NCI-H1048 (cell line): ENCODE measurements at regions not wholly inside any gene's neighbourhood (a gene's known extent, or its start where the extent isn't known, plus 50 kb on each side); places are given as distances from the start of the nearest gene placed in this dataset.
A peak's percentile ranks its signal among the peaks of the same experiment; 100 is the strongest.
"Not testable (repeated sequence)": the region's sequence is repeated elsewhere in the genome, so short reads cannot be mapped to it uniquely, and the experiment has no call there.

Experiments
- DNase-seq: peaks from one replicate; lab custom pipeline; 2025; lab: John Stamatoyannopoulos, UW

DNA sequence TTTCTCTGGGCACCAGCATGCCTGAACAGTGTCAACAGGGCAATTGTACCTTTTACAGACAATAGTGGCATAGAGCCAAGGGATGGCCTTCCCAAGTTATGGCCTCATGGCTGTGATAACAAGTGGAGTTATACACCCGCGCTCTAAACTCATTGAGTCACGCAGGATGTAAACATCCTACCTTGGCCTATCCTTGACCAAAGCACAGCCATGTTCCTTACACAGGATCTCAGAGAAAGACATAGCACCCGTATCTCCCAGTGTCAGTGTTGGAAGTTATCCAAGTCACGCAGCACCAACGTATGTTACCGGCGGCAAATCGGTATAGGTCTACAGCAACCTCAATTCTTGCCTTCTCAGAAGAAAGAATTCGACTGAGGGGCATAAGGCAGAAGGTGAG lies 1654.9 kb upstream of the LRRTM3 start:
- DNase-seq = no peak

GRCh38 chr10:65273115-65273514 lies 1652.7 kb upstream of the LRRTM3 start:
- no peak for DNase-seq

- no peak for DNase-seq
Measured at GRCh38 chr10:65275296-65275695, 1650.5 kb upstream of the LRRTM3 start.

- DNase-seq = no peak
Measured at GRCh38 chr10:65284495-65285041, 1641.3 kb upstream of the LRRTM3 start.

- not testable (repeated sequence) for DNase-seq
Measured at GRCh38 chr10:65285726-65286125, 1640.1 kb upstream of the LRRTM3 start.

GRCh38 chr10:65291286-65291685 lies 1634.5 kb upstream of the LRRTM3 start:
- no peak for DNase-seq

DNA sequence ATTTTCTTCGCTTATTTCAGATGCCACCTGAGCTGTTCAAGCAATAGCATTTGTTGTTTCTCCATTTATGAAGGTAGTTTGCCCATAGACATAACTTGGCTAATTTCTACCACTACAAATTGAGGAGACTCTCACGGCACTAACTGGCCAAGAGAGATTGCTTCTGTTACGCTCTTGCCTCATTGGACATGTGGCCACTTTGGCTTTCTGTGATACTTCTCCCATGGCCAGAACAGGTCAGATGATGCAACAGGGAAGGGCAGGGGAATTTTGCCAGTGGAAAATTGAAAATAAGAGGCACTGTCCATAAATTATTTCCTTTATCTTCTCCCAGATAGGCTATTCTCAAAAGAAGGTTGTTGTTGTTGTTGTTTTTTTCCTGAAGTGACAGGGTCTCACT lies 1633.3 kb upstream of the LRRTM3 start:
- DNase-seq = no peak

- no peak for DNase-seq
Measured at GRCh38 chr10:65294329-65294728, 1631.5 kb upstream of the LRRTM3 start.

- no peak for DNase-seq
Measured at GRCh38 chr10:65301181-65301580, 1624.7 kb upstream of the LRRTM3 start.

GRCh38 chr10:65306201-65306600 lies 1619.6 kb upstream of the LRRTM3 start:
- no peak for DNase-seq

- DNase-seq = no peak
Measured at GRCh38 chr10:65312876-65313275, 1613.0 kb upstream of the LRRTM3 start.

GRCh38 chr10:65313406-65313805 lies 1612.4 kb upstream of the LRRTM3 start:
- no peak for DNase-seq

DNA sequence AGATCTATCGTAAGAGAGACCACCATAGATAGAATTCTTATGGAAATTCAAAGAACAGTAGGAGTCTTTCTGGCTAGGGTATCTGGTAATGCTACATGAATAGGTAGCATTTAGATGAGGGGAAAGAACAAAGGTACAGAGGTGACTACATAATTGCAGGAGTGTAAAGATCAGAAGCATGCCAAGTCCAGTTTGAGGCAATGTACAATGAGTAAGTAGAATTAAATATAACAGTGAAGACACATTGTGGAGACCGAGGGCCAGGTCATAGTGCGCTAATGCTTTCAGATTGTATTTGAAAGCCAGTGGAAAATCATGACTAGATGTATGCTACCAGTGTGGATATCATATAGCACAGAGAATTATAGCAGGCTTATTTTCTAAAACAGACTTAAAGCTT lies 1611.6 kb upstream of the LRRTM3 start:
- no peak for DNase-seq

DNA sequence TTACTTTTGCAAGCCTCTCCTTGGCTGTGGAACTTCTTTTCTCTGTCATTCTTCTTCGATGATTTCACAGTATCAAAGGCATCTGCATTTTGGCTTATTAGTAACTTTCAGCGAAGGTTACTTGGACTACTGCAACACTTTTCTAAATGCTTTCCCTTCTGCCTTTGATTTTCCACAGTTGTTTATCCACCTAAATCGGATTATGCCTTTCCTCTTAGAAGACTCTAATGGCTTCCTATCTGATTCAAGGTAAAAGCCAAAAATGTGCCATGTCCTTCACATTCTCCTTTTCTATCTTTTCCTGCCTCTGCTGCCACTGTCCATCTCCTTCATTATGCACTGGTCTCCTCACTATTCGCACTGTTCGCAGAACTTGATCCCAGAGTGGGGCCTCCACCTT lies 1606.3 kb upstream of the LRRTM3 start:
- DNase-seq = no peak

DNA sequence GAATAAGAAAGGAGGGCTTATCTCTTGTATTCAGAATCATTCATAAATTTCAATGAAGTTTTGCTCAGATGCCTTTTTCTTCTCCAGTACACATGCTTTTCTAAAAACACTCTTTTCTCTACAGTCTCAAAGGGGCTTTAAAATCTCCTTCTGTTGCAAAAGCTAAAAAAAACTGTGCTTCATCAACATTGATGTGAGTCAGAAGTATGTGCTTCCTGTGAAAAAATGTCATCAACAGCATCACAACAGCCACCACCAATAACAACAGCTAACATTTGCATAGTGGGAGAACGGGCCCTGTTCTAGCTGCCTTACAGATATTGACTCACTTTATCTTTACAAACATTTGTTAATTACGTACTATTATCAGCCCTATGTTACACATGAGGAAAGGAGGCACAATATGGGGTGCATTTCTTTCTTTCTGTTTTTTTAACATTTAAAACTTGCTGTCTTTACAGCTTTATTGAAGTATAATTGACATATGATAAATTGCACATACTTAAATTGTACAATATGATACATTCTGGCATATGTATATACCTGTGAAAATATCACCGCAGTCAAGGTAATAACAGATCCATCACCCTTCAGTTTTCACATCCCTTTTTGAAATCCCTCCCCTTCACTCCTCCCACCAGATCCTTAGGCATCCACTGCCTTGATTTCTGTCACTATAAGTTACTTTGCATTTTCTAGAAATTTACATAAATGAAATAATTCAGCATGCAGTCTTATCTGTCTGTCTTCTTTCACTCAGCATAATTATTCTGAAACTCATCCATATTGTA lies 1605.4 kb upstream of the LRRTM3 start:
- no peak for DNase-seq

DNA sequence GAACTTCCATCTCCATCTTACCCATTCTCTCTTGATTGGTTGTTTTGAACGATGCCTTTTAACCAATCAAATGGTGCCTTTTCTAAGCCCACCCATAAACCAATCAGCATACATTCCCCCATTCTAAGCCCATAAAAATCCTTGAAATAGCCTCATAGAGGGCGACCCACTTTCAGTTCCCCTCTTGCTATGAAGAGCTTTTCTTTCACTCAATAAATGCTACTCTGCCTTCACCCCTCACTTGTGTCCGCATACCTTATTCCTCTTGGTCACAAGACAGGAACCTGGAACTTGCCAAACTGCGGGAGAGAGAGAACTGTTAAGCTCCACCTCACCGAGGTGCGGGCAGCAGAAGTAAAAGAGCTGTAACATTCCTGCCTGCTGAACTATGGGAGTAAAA lies 1602.0 kb upstream of the LRRTM3 start:
- DNase-seq = no peak

DNA sequence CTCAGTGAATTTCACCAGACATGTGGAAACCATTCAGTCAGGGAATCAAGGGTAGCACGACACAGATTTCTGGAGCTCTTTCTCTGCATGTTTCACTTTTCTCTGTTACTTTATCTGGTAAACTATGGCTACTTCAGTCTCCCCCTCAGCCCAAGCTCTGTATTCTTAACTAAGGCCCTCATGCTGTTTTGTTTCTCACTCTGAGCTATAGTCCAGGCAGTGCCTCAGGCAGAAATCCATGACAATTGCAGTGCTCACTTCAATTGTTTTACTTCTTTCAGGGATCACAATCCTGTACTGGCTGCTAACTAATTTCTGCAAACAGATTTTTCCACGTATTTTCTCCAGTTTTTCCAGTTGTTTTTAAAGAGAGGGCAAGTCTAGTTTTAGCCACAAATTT lies 1599.9 kb upstream of the LRRTM3 start:
- DNase-seq = no peak

DNA sequence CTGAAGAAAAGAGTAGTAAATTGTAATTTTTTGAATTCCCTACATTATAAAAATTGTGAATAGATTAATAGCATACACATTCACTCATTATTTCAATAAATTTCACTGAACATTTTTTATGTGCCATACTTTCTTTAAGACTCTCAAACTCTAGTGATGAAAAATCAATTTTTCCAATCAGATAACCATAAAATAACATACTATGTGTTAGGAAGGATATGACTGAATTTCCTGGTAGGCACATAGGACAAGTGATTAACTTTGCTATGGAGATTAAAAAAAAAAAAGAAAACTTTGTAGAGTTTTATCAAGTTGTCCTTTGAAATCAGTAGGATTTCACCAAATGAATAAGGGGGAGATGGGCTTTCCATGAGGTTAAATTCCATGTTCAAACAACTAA lies 1597.3 kb upstream of the LRRTM3 start:
- no peak for DNase-seq

DNA sequence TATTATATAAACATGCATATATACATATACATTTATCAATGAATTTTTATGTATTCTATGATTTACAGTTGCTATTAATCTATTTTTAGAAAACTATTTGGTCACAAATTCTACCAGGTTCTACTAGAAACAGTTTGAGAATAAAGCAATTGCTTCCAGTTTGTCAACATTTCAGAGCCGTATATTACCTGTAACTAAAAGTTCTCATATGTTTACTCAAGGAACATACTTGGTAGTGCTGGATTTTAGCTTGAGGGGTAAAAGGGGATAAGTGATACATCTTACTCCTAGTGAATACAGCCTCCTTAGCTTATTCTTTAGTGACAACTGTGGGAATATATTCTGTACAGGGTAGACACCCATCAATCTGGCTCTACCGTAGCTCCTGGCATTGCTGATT lies 1590.5 kb upstream of the LRRTM3 start:
- DNase-seq = no peak

DNA sequence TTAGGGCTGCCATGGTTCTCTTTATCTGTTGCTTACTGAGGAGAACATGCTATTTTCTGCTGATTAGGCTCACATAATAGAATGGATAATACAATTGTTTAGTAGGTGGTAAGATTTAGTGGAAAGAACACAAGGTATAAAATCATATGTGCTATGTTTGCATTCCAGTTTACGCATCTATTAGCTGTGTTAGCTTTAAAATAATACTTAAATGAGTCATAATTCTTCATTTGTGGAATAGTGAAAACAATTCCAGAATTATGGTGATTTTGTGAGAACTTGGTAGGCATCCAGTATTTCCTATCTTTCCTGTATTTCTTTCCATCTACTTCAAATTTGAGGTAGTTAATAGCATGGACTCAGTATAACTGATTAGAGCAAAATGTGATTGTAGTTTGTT lies 1585.5 kb upstream of the LRRTM3 start:
- DNase-seq = no peak

DNA sequence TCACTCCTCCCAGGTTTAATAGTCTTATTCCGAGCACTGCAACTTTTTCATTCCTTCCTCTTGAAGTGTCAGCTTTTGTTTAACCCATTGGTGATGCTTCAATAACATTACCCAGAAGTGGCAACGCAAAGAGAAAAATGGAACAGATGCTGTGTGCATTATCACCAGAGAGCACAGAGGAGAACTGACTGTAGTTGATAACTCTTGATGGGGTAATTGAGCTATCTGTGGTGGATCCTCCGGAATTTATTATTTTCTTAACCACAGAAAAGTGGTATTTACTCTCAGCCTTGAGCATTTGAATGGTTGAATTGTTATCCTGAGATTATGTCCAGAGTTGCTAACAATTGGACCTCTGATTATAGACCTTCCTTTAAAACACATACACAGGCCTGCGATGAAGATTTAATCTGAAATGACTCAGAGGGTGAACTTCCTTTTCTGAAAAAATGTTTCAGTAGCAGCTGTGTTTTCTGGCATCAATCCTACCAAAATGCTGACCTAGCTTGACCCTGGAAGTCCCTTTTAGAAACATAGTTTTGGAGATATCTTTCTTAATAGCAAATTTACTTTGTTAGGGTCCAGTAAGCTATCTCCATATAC lies 1584.4 kb upstream of the LRRTM3 start:
- DNase-seq = no peak

GRCh38 chr10:65342245-65342644 lies 1583.6 kb upstream of the LRRTM3 start:
- DNase-seq = no peak

- DNase-seq = no peak
Measured at GRCh38 chr10:65346466-65346865, 1579.4 kb upstream of the LRRTM3 start.

GRCh38 chr10:65348637-65349036 lies 1577.2 kb upstream of the LRRTM3 start:
- DNase-seq = peak; percentile 58
